AG09309 (cell line): ENCODE measurements at regions not wholly inside any gene's neighbourhood (a gene's known extent, or its start where the extent isn't known, plus 50 kb on each side); places are given as distances from the start of the nearest gene placed in this dataset.
"Not testable (repeated sequence)": the region's sequence is repeated elsewhere in the genome, so short reads cannot be mapped to it uniquely, and the experiment has no call there.

Experiments used
- DNase-seq: peaks from one replicate; pipeline ENCODE4 v3.0.0-alpha.2; 2010; ENCODE audit warnings: low read depth
- H3K4me3 ChIP-seq: 2 replicates; pipeline ENCODE4 v1.5.1; 2011; ENCODE audit warnings: mild to moderate bottlenecking, low read depth, low read length, moderate library complexity; ENCODE audit not compliant: control insufficient read depth
- TF ChIP-seq, protein P1 (sequence below): IDR thresholded peaks from 2 replicates; pipeline ENCODE4 v1.5.1; 2011; ENCODE audit warnings: mild to moderate bottlenecking, low read depth, low read length, inconsistent platforms; ENCODE audit not compliant: insufficient read depth, control insufficient read depth; ENCODE audit errors: missing control alignments

DNA sequence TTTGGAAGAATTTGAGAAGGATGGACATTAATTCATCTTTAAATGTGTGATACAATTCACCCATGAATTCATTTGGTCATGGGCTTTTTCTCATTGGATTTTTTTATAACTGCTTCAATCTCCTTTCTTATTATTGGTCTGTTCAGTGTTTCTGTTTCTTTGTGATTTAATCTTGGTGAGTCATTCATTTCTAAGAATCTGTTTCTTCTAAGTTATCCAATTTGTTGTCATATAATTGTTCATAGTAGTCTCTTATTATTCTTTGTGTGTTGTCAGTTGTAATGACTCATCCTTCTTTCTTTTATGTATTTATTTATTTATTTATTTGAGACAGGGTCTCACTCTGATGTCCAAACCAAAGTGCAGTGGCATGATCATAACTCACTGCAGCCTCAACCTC is 146.1 kb upstream of the ZNF267 start:
- H3K4me3 ChIP-seq, result no peak overlapping the region
- TF ChIP-seq, protein P1, sequence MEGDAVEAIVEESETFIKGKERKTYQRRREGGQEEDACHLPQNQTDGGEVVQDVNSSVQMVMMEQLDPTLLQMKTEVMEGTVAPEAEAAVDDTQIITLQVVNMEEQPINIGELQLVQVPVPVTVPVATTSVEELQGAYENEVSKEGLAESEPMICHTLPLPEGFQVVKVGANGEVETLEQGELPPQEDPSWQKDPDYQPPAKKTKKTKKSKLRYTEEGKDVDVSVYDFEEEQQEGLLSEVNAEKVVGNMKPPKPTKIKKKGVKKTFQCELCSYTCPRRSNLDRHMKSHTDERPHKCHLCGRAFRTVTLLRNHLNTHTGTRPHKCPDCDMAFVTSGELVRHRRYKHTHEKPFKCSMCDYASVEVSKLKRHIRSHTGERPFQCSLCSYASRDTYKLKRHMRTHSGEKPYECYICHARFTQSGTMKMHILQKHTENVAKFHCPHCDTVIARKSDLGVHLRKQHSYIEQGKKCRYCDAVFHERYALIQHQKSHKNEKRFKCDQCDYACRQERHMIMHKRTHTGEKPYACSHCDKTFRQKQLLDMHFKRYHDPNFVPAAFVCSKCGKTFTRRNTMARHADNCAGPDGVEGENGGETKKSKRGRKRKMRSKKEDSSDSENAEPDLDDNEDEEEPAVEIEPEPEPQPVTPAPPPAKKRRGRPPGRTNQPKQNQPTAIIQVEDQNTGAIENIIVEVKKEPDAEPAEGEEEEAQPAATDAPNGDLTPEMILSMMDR, result no peak
- DNase-seq, result no peak

DNA sequence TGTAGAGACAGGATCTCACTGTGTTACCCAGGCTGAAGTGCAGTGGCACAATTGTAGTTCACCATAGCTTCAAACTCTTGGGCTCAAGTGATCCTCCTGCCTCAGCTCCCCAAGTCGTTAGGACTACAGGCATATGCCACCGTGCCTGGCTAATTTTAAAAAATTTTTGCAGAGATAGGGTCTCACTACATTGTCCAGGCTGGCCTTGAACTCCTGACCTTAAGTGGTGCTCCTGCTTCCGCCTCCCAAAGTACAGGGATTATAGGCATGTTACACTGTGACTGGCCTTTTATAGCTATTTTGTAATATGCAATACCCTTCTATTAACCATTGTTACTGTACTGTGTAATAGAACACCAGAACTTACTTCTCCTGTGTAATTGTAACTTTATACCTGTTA is 139.3 kb upstream of the ZNF267 start:
- DNase-seq, result no peak
- H3K4me3 ChIP-seq, result no peak overlapping the region
- TF ChIP-seq, protein P1, result no peak

DNA sequence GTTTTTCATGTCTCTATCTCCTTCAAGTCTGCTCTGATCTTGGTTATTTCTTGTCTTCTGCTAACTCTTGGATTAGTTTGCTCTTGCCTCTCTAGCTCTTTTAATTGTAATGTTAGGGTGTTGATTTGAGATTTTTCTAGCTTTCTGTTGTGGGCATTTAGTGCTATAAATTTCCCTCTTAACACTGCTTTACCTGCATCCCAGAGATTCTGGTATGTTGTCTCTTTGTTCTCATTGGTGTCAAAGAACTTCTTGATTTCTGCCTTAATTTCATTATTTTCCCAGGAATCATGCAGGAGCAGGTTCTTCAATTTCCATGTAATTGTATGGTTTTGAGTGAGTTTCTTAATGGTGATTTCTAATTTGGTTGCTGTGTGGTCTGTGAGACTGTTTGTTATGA is 128.5 kb upstream of the ZNF267 start:
- DNase-seq, H3K4me3 ChIP-seq: not testable (repeated sequence)

DNA sequence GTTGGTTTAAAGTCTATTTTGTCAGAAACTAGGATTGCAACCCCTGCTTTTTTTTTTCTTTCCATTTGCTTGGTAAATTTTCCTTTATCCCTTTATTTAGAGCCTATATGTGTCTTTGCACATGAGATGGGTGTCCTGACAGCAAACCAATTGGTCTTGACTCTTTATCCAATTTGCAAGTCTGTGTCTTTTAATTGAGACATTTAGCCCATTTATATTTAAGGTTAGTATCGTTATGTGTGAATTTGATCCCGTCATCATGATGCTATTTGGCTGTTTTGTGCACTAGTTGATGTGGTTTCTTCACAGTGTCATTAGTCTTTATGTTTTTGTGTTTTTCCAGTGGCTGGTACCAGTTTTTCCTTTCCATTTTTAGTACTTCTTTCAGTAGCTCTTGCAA is 127.7 kb upstream of the ZNF267 start:
- no peak for DNase-seq
- H3K4me3 ChIP-seq, result no peak overlapping the region
- TF ChIP-seq, protein P1, result no peak

DNA sequence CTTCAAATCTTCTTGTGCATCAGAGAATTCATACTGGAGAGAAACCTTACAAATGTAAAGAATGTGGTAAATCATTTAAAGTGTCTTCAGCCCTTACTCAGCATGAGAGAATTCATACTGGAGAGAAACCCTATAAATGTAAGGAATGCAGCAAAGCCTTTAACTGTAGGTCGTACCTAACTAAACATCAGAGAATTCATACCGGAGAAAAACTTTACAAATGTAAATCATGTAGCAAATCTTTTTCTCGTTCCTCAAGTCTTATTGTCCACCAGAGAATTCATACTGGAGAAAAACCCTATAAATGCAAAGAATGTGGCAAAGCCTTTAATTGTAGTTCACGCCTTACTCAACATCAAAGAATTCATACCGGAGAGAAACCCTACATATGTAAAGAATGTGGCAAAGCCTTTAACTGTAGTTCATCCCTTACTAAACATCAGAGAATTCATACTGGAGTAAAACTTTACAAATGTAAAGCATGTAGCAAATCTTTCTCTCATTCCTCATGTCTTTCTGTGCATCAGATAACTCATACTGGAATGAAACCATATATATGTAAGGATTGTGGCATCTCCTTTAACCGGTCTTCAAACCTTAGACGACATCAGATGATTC is 118.5 kb upstream of the ZNF267 start:
- H3K4me3 ChIP-seq, result no peak overlapping the region
- DNase-seq, result no peak
- TF ChIP-seq, protein P1, result no peak

DNA sequence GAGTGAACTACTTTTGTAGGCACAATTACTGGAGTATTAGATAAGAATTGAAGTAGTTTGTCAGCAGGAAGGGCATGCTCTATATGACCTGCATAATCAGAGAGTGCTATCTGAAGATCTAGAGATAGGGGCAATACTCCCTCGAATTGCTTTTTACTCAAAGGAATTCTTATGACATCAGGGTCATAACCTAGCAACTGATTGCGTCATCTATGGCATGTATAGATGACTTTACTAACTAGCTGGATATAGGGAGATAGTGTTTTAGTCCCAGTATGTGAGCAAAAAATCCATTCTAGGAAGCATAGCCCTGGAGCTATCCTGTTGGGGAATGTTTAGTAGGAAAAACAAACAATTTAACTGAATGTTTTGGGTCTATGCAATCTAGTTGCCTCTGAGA is 109.5 kb upstream of the ZNF267 start:
- TF ChIP-seq, protein P1, result no peak
- DNase-seq, result no peak
- no peak overlapping the region for H3K4me3 ChIP-seq

DNA sequence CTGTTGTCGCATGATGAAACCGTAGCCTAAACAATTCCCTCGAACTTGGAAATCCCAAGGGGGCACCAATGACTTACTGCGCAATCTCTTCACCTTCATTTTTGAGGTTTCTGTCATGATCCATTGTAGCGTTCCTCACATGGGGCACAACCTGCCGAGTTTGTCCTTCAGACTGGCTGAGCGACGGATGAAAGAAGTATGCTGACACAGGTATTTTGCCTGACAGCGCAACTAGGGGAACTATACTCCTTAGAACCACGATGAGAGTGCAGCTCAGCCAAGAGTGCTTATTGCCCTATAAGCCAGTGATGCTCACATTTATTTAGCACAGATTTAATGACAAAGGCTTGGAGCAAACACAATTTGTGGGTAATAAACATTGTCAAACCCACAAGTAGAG is 106.3 kb upstream of the ZNF267 start:
- no peak for DNase-seq
- H3K4me3 ChIP-seq, result no peak overlapping the region
- TF ChIP-seq, protein P1, result no peak
